Erythroblast (primary cell): ENCODE measurements at regions not wholly inside any gene's neighbourhood (a gene's known extent, or its start where the extent isn't known, plus 50 kb on each side); places are given as distances from the start of the nearest gene placed in this dataset.

Source experiments
- GATA1 ChIP-seq: IDR thresholded peaks from 2 replicates; pipeline ENCODE4 v1.6.1; 2011; ENCODE audit warnings: low read depth, mild to moderate bottlenecking, control low read depth, low read length, moderate library complexity
- POLR2A ChIP-seq: IDR thresholded peaks from 2 replicates; pipeline ENCODE4 v1.6.1; 2011; ENCODE audit warnings: mild to moderate bottlenecking, low read length

- TF ChIP-seq POLR2A (no peak), GATA1 (no peak)
Observed at GRCh38 chr1:230517786-230518185, 91.7 kb upstream of the PGBD5 start.
